ENCODE measurements at regions not wholly inside any gene's neighbourhood (a gene's known extent, or its start where the extent isn't known, plus 50 kb on each side); places are given as distances from the start of the nearest gene placed in this dataset.

- Histone ChIP-seq H3K4me1 (ENCODE audit: low read length) (no peaks in the 10 kb centered on the region), H3K27me3 (replicated peaks; ENCODE audit: insufficient read depth, low read length) (no peaks in the 10 kb centered on the region), H2AFZ (ENCODE audit: low read length) (no peak overlapping the region), H3K9me2 (replicated peaks; ENCODE audit: insufficient read depth, low read length) (no peaks in the 10 kb centered on the region), H3K4me3 (ENCODE audit: low read length) (no peak overlapping the region), H3K4me2 (ENCODE audit: low read depth, low read length) (no peak overlapping the region), H3K9ac (ENCODE audit: low read length) (no peak overlapping the region), H4K20me1 (ENCODE audit: insufficient read depth, low read length) (no peaks in the 10 kb centered on the region), H3K9me3 (replicated peaks; ENCODE audit: insufficient read depth, low read length) (no peaks in the 10 kb centered on the region), H3K27ac (ENCODE audit: low read length) (no peak overlapping the region), H3K79me2 (ENCODE audit: low read length) (no peaks in the 10 kb centered on the region), H3F3A (ENCODE audit: insufficient read depth, low read length) (no peaks in the 10 kb centered on the region), H3K36me3 (replicated peaks; ENCODE audit: insufficient read depth, low read length) (no peaks in the 10 kb centered on the region)
- DNase-seq = no peak
- TF ChIP-seq EZH2 (optimal IDR thresholded peaks at IDR 0.05; ENCODE audit: low read depth, low read length) (no peak), EZH2phosphoT487 (IDR thresholded peaks at IDR 0.05; ENCODE audit: low read length) (no peak), CTCF (IDR thresholded peaks at IDR 0.05; ENCODE audit: low read length) (no peak)
Measured at GRCh38 chr15:97301166-97301565, 659.3 kb upstream of the ARRDC4 start.

- no peak overlapping the region for H3K4me2 ChIP-seq (ENCODE audit: low read depth, low read length)
- H3K27me3 ChIP-seq (replicated peaks; ENCODE audit: insufficient read depth, low read length) = no peaks in the 10 kb centered on the region
- H3K27ac ChIP-seq (ENCODE audit: low read length) = no peak overlapping the region
- no peaks in the 10 kb centered on the region for H3K4me1 ChIP-seq (ENCODE audit: low read length)
- no peaks in the 10 kb centered on the region for H3K79me2 ChIP-seq (ENCODE audit: low read length)
- no peaks in the 10 kb centered on the region for H3K9me3 ChIP-seq (replicated peaks; ENCODE audit: insufficient read depth, low read length)
- no peaks in the 10 kb centered on the region for H4K20me1 ChIP-seq (ENCODE audit: insufficient read depth, low read length)
- H3K36me3 ChIP-seq (replicated peaks; ENCODE audit: insufficient read depth, low read length) = no peaks in the 10 kb centered on the region
- H3K9ac ChIP-seq (ENCODE audit: low read length) = no peak overlapping the region
- no peak for DNase-seq
- TF ChIP-seq EZH2 (optimal IDR thresholded peaks at IDR 0.05; ENCODE audit: low read depth, low read length) = no peak
- no peak for TF ChIP-seq EZH2phosphoT487 (IDR thresholded peaks at IDR 0.05; ENCODE audit: low read length)
- no peak for TF ChIP-seq CTCF (IDR thresholded peaks at IDR 0.05; ENCODE audit: low read length)
- no peak overlapping the region for H2AFZ ChIP-seq (ENCODE audit: low read length)
- H3F3A ChIP-seq (ENCODE audit: insufficient read depth, low read length) = no peaks in the 10 kb centered on the region
- no peaks in the 10 kb centered on the region for H3K9me2 ChIP-seq (replicated peaks; ENCODE audit: insufficient read depth, low read length)
- H3K4me3 ChIP-seq (ENCODE audit: low read length) = no peak overlapping the region
Measured at GRCh38 chr15:97316362-97316761, 644.1 kb upstream of the ARRDC4 start.

GRCh38 chr15:97317163-97317562, 643.3 kb upstream of the ARRDC4 start:
- Histone ChIP-seq H3K4me3 (ENCODE audit: low read length) (no peak overlapping the region), H3F3A (ENCODE audit: insufficient read depth, low read length) (no peaks in the 10 kb centered on the region), H3K27me3 (replicated peaks; ENCODE audit: insufficient read depth, low read length) (no peaks in the 10 kb centered on the region), H3K9ac (ENCODE audit: low read length) (no peak overlapping the region), H4K20me1 (ENCODE audit: insufficient read depth, low read length) (no peaks in the 10 kb centered on the region), H3K4me2 (ENCODE audit: low read depth, low read length) (no peak overlapping the region), H3K79me2 (ENCODE audit: low read length) (no peaks in the 10 kb centered on the region), H3K9me2 (replicated peaks; ENCODE audit: insufficient read depth, low read length) (no peaks in the 10 kb centered on the region), H3K9me3 (replicated peaks; ENCODE audit: insufficient read depth, low read length) (no peaks in the 10 kb centered on the region), H3K4me1 (ENCODE audit: low read length) (no peaks in the 10 kb centered on the region), H3K27ac (ENCODE audit: low read length) (no peak overlapping the region), H2AFZ (ENCODE audit: low read length) (no peak overlapping the region), H3K36me3 (replicated peaks; ENCODE audit: insufficient read depth, low read length) (no peaks in the 10 kb centered on the region)
- no peak for DNase-seq
- TF ChIP-seq EZH2 (optimal IDR thresholded peaks at IDR 0.05; ENCODE audit: low read depth, low read length) (no peak), EZH2phosphoT487 (IDR thresholded peaks at IDR 0.05; ENCODE audit: low read length) (no peak), CTCF (IDR thresholded peaks at IDR 0.05; ENCODE audit: low read length) (no peak)

All from MM.1S (cell line).